Natural killer cell treated with Interleukin-12 subunit alpha and Interleukin-12 subunit beta and Interleukin-15 and Interleukin-18, amount 100 ng/mL, for 72 hours (primary cell): ENCODE measurements at regions not wholly inside any gene's neighbourhood (a gene's known extent, or its start where the extent isn't known, plus 50 kb on each side); places are given as distances from the start of the nearest gene placed in this dataset.
"Not testable (repeated sequence)": the region's sequence is repeated elsewhere in the genome, so short reads cannot be mapped to it uniquely, and the experiment has no call there.

Experiments
- ATAC-seq, 2 donors: fragments of 150-1000 bp; cut with Tn5 transposase in 1 of 2; sonication (Bioruptor Pico), chemical (Tn5 transposase) in 1 of 2; 2 replicates each; pipeline ENCODE4 v1.10.0; 2021
- DNase-seq: peaks from one replicate; pipeline ENCODE4 v3.0.0; 2022; ENCODE audit warnings: low spot score
- H3K27ac Mint-ChIP-seq, 2 donors: 1 replicate in 1 of 2; 2 replicates in 1 of 2; pipeline ENCODE4 v1.8.0; 2022; ENCODE audit warnings: mixed read lengths in 2 of 2, mild to moderate bottlenecking in 1 of 2, moderate library complexity in 1 of 2
- H3K27me3 Mint-ChIP-seq, 2 donors: 1 replicate in 1 of 2; 2 replicates in 1 of 2; pipeline ENCODE4 v1.8.0; 2022; ENCODE audit warnings: mixed read lengths in 2 of 2
- H3K36me3 Mint-ChIP-seq: one replicate; pipeline ENCODE4 v1.8.0; 2022; ENCODE audit warnings: mixed read lengths
- H3K4me1 Mint-ChIP-seq, 2 donors: 1 replicate in 1 of 2; 2 replicates in 1 of 2; pipeline ENCODE4 v1.8.0; 2022; ENCODE audit warnings: low read depth in 2 of 2, mixed read lengths in 2 of 2, mild to moderate bottlenecking in 1 of 2
- H3K4me3 Mint-ChIP-seq: one replicate; pipeline ENCODE4 v1.8.0; 2022; ENCODE audit warnings: mixed read lengths
- H3K9me3 Mint-ChIP-seq: 2 replicates; pipeline ENCODE4 v1.8.0; 2022; ENCODE audit warnings: mixed read lengths

DNA sequence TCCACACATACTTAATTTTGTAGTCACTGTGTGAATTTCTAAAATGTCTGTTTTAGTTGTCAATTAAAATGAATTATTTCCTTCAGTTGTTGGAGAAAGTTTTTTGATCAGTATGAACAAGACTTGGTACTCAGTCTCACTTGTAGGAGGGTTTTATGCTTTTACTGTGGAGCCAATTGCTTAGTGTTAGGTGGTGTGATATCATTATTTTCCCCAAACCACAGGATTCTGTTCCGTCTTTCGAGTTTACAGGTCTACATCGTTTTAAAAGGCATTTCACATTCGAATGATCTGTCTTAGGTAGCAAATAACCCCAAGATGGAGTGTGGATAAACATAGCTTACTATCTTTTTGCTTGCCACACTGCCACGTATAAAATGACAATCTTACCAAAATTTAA lies 803.1 kb downstream of the SATB2 start:
- DNase-seq (no peak), ATAC-seq (no peak)
- H3K4me1 Mint-ChIP-seq = no peaks in the 10 kb centered on the region
- H3K4me3 Mint-ChIP-seq = no peak overlapping the region
- peaks cover 5% of the 10 kb centered on the region for H3K9me3 Mint-ChIP-seq
- H3K27ac Mint-ChIP-seq = no peak overlapping the region
- H3K36me3 Mint-ChIP-seq = no peaks in the 10 kb centered on the region
- H3K27me3 Mint-ChIP-seq = no peaks in the 10 kb centered on the region

- no peak for ATAC-seq
- Mint-ChIP-seq H3K27ac (no peak overlapping the region), H3K9me3 (peaks cover 5% of the 10 kb centered on the region), H3K27me3 (no peaks in the 10 kb centered on the region), H3K4me1 (no peaks in the 10 kb centered on the region), H3K36me3 (no peaks in the 10 kb centered on the region), H3K4me3 (no peak overlapping the region)
- DNase-seq = no peak
Observed at GRCh38 chr2:198653311-198653710, 804.4 kb downstream of the SATB2 start.

- Mint-ChIP-seq H3K36me3 (no peaks in the 10 kb centered on the region), H3K27ac (no peak overlapping the region), H3K4me1 (no peaks in the 10 kb centered on the region), H3K4me3 (no peak overlapping the region), H3K9me3 (peaks cover 5% of the 10 kb centered on the region), H3K27me3 (no peaks in the 10 kb centered on the region)
- no peak for ATAC-seq
- no peak for DNase-seq
Observed at GRCh38 chr2:198652461-198652860, 805.3 kb downstream of the SATB2 start.

GRCh38 chr2:198645816-198646215 lies 811.9 kb downstream of the SATB2 start:
- Mint-ChIP-seq H3K4me1 (no peaks in the 10 kb centered on the region), H3K36me3 (no peaks in the 10 kb centered on the region), H3K9me3 (no peaks in the 10 kb centered on the region), H3K27ac (no peak overlapping the region), H3K27me3 (no peaks in the 10 kb centered on the region), H3K4me3 (no peak overlapping the region)
- DNase-seq (no peak), ATAC-seq (no peak)

DNA sequence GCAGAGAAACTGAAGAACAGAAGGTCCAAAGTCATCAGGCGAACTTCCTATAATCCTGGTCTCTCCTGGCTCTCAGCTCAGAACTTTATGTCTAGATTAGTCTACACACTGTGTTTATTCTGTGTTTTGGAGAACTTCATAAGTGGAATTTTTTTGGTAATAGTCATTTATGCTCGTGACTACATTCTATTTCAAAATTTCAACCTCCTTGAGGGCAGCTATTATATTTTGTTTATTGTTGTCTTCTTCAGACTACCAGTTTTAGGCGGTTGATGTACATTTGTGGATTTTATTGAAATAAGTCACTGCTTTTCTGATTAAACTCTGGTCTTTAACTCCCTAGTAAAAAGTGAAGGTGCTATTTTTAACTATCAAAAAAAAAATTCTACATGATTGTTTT lies 816.6 kb downstream of the SATB2 start:
- Mint-ChIP-seq H3K36me3 (no peaks in the 10 kb centered on the region), H3K4me1 (no peaks in the 10 kb centered on the region), H3K4me3 (no peak overlapping the region)

GRCh38 chr2:198640463-198640862 lies 817.3 kb downstream of the SATB2 start:
- no peaks in the 10 kb centered on the region for H3K9me3 Mint-ChIP-seq
- no peak overlapping the region for H3K27ac Mint-ChIP-seq
- DNase-seq (no peak), ATAC-seq (no peak)
- H3K27me3 Mint-ChIP-seq = no peaks in the 10 kb centered on the region
- no peaks in the 10 kb centered on the region for H3K36me3 Mint-ChIP-seq
- H3K4me3 Mint-ChIP-seq = no peak overlapping the region
- no peaks in the 10 kb centered on the region for H3K4me1 Mint-ChIP-seq

More for the DNA sequence above, 816.6 kb downstream of the SATB2 start:
- Mint-ChIP-seq H3K27me3 (no peaks in the 10 kb centered on the region), H3K27ac (no peak overlapping the region), H3K9me3 (no peaks in the 10 kb centered on the region)
- no peak for ATAC-seq
- DNase-seq = no peak

GRCh38 chr2:198639580-198639979 lies 818.2 kb downstream of the SATB2 start:
- H3K27ac Mint-ChIP-seq = no peak overlapping the region
- DNase-seq (no peak), ATAC-seq (no peak)
- H3K9me3 Mint-ChIP-seq = no peaks in the 10 kb centered on the region
- H3K27me3 Mint-ChIP-seq = no peaks in the 10 kb centered on the region
- no peaks in the 10 kb centered on the region for H3K4me1 Mint-ChIP-seq
- no peak overlapping the region for H3K4me3 Mint-ChIP-seq
- H3K36me3 Mint-ChIP-seq = no peaks in the 10 kb centered on the region

DNA sequence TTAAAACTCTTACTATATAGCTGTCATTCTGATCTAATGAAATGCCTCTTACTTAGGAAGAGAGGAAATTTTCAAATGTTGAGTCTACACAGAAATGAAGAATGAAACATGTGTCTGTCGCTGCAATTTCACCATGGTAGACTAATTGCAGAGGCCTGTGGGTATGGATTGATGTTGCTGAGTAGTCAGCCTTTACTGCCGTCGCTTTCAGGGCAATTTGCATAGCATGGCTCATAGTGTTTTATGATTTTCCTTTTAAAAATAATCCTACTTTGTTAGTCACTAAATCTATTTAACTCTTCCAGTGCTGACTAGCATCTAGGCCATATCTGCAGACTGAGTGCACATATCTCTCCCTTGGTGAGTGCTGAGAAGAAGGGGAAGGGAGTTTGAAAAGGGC lies 819.2 kb downstream of the SATB2 start:
- Mint-ChIP-seq H3K9me3 (no peaks in the 10 kb centered on the region), H3K36me3 (no peaks in the 10 kb centered on the region), H3K4me3 (no peak overlapping the region), H3K4me1 (no peaks in the 10 kb centered on the region), H3K27ac (no peak overlapping the region), H3K27me3 (no peaks in the 10 kb centered on the region)
- ATAC-seq (no peak), DNase-seq (no peak)

- no peak for DNase-seq
- no peaks in the 10 kb centered on the region for H3K36me3 Mint-ChIP-seq
- H3K27me3 Mint-ChIP-seq = no peaks in the 10 kb centered on the region
- no peak overlapping the region for H3K4me3 Mint-ChIP-seq
- no peaks in the 10 kb centered on the region for H3K4me1 Mint-ChIP-seq
- peaks cover 13% of the 10 kb centered on the region for H3K9me3 Mint-ChIP-seq
- no peak for ATAC-seq
- H3K27ac Mint-ChIP-seq = no peak overlapping the region
Observed at GRCh38 chr2:198630384-198630783, 826.0 kb downstream of the PLCL1 start.

DNA sequence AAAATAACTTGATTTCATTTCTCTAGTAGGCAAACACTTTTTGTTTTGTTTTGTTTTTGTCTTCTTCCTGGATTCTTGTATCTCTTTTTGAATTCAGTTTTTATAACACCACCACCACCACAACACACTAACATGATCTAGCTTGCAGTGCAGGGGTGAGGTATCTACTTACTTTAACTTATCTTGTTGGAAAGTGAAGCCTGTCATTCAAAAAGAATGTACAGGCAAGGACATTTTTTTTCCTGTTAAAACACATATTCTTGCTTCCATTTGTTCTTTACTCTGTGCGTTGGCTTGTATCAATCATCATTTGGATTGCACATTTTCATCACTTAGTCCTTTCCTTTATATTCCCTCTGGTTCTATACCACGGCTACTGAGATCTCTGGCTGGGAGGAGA lies 824.2 kb downstream of the PLCL1 start:
- no peak overlapping the region for H3K4me3 Mint-ChIP-seq
- H3K4me1 Mint-ChIP-seq = no peaks in the 10 kb centered on the region
- no peak overlapping the region for H3K27ac Mint-ChIP-seq
- H3K9me3 Mint-ChIP-seq = peaks cover 13% of the 10 kb centered on the region
- no peaks in the 10 kb centered on the region for H3K36me3 Mint-ChIP-seq
- DNase-seq (no peak), ATAC-seq (no peak)
- no peaks in the 10 kb centered on the region for H3K27me3 Mint-ChIP-seq

- no peak for DNase-seq
- ATAC-seq = no peak
- no peaks in the 10 kb centered on the region for H3K27me3 Mint-ChIP-seq
- H3K4me3 Mint-ChIP-seq = no peak overlapping the region
- H3K36me3 Mint-ChIP-seq = no peaks in the 10 kb centered on the region
- H3K4me1 Mint-ChIP-seq = no peaks in the 10 kb centered on the region
- H3K9me3 Mint-ChIP-seq = peaks cover 5% of the 10 kb centered on the region
- no peak overlapping the region for H3K27ac Mint-ChIP-seq
Observed at GRCh38 chr2:198622986-198623730, 818.8 kb downstream of the PLCL1 start.

GRCh38 chr2:198615972-198616371 lies 811.6 kb downstream of the PLCL1 start:
- H3K27me3 Mint-ChIP-seq = no peaks in the 10 kb centered on the region
- DNase-seq = no peak
- no peaks in the 10 kb centered on the region for H3K4me1 Mint-ChIP-seq
- no peak for ATAC-seq
- peaks cover 10% of the 10 kb centered on the region for H3K9me3 Mint-ChIP-seq
- H3K4me3 Mint-ChIP-seq = no peak overlapping the region
- no peaks in the 10 kb centered on the region for H3K36me3 Mint-ChIP-seq
- no peak overlapping the region for H3K27ac Mint-ChIP-seq

- no peak for DNase-seq
- Mint-ChIP-seq H3K4me3 (no peak overlapping the region), H3K9me3 (peaks cover 5% of the 10 kb centered on the region), H3K27ac (no peak overlapping the region), H3K4me1 (no peaks in the 10 kb centered on the region), H3K36me3 (no peaks in the 10 kb centered on the region), H3K27me3 (no peaks in the 10 kb centered on the region)
- no peak for ATAC-seq
Observed at GRCh38 chr2:198611201-198611600, 806.8 kb downstream of the PLCL1 start.

DNA sequence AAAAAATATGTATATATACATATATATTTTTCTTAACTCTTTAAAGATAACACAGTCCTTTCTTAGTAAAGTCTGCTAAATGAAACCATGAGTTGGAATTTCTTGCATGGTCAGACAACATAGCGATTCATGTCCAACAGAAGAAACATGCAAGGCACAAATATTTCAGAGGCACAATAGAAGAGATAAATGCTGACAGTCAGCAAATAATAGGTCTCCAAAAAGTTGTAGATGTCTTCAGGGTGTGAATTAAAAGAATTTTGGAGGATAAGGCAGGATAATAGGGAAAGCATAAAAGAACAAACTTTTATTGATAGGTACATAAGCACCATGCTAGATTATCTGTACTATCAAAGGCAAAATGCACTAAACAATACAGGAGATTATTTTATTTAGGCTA lies 800.2 kb downstream of the PLCL1 start:
- ATAC-seq = no peak
- Mint-ChIP-seq H3K27me3 (no peaks in the 10 kb centered on the region), H3K4me3 (no peak overlapping the region), H3K27ac (no peak overlapping the region), H3K9me3 (peaks cover 4% of the 10 kb centered on the region), H3K4me1 (no peaks in the 10 kb centered on the region), H3K36me3 (peaks cover 3% of the 10 kb centered on the region)
- no peak for DNase-seq

- DNase-seq, ATAC-seq, H3K4me1 Mint-ChIP-seq, H3K27me3 Mint-ChIP-seq, H3K4me3 Mint-ChIP-seq, H3K36me3 Mint-ChIP-seq, H3K27ac Mint-ChIP-seq, H3K9me3 Mint-ChIP-seq: not testable (repeated sequence)
Observed at GRCh38 chr2:198602986-198603385, 798.6 kb downstream of the PLCL1 start.
